ENCODE measurements at regions not wholly inside any gene's neighbourhood (a gene's known extent, or its start where the extent isn't known, plus 50 kb on each side); places are given as distances from the start of the nearest gene placed in this dataset.

DNA sequence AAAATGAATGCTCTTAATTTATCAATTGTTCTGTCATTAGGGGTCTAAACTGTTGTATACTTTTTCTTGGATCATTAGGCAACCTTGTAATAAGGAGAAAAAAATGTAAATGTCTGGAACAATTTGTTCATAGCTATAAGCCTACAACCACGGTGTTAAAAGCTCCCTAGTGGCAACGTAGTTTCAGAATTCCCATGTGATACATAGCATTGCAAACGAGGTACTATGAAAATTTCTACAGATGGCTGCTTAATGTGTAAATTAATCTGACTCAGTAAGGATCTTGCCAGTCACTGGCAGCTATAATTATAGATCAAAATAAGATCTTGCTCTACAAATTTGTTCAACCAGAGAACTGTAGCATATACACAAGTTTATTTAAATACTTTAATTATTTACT lies 304.1 kb upstream of the ADGRL4 start:
- ChIA-PET POLR2A (no interaction called here), CTCF (no interaction called here)
- no peak for DNase-seq
- no peaks in the 10 kb centered on the region for H3K36me3 Mint-ChIP-seq (ENCODE audit: low read depth)
- no peak overlapping the region for H3K27ac Mint-ChIP-seq
- H3K9me3 Mint-ChIP-seq = peaks cover 4% of the 10 kb centered on the region
- no peaks in the 10 kb centered on the region for H3K4me1 Mint-ChIP-seq
- no peaks in the 10 kb centered on the region for H3K27me3 Mint-ChIP-seq
- H3K4me3 Mint-ChIP-seq = no peak overlapping the region

DNA sequence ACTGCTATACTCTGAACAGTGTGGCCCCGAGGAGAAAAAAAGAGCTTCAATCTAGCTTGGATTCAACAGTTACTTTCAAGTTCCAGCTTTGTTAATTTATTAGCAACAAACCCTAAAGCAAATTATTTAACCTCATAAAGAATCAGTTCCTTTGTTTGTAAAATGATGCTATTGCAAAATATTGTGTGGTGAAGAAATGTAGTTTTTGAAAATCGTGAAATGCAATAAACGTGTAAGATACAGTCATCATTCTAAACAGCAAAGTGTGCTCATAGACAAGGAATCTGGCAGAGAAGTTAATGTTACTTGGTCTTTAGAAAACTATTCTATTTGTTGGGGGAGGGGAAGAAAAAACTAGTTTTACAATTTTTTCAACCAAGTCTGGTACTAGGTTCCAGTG lies 297.6 kb upstream of the ADGRL4 start:
- Mint-ChIP-seq H3K36me3 (ENCODE audit: low read depth) (no peaks in the 10 kb centered on the region), H3K27me3 (no peaks in the 10 kb centered on the region), H3K4me1 (no peaks in the 10 kb centered on the region), H3K27ac (no peak overlapping the region), H3K9me3 (no peaks in the 10 kb centered on the region), H3K4me3 (no peak overlapping the region)
- ChIA-PET CTCF (no interaction called here), POLR2A (no interaction called here)
- DNase-seq = no peak

DNA sequence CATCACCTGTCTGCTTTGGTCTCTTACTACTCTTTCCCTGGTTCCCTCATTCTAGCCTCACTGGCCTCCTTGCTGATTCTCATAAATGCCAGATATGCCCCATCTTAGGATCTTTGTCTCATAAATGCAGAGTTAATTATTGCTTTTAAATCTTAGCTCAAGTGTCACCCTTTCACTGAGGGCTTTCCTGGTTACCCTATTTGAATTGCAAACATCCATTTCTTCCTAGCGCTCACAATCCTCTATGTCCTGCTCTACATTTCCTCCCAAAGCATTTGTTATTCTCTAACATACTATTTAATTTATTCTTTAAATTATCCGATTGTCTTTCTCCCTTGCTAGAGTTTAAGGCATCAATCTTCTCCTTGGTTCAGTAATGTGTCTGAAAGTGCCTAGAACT lies 296.5 kb upstream of the ADGRL4 start:
- no peak overlapping the region for H3K27ac Mint-ChIP-seq
- POLR2A ChIA-PET = no interaction called here

GRCh38 chr1:79302380-79302930 lies 295.9 kb upstream of the ADGRL4 start:
- DNase-seq = no peak
- Mint-ChIP-seq H3K9me3 (no peaks in the 10 kb centered on the region), H3K27me3 (no peaks in the 10 kb centered on the region), H3K27ac (no peak overlapping the region), H3K4me3 (no peak overlapping the region), H3K4me1 (no peaks in the 10 kb centered on the region), H3K36me3 (ENCODE audit: low read depth) (no peaks in the 10 kb centered on the region)
- ChIA-PET POLR2A (no interaction called here), CTCF (no interaction called here)

More for the DNA sequence above, 296.5 kb upstream of the ADGRL4 start:
- Mint-ChIP-seq H3K4me3 (no peak overlapping the region), H3K9me3 (no peaks in the 10 kb centered on the region), H3K4me1 (no peaks in the 10 kb centered on the region), H3K36me3 (ENCODE audit: low read depth) (no peaks in the 10 kb centered on the region), H3K27me3 (no peaks in the 10 kb centered on the region)
- CTCF ChIA-PET = no interaction called here
- DNase-seq = no peak

DNA sequence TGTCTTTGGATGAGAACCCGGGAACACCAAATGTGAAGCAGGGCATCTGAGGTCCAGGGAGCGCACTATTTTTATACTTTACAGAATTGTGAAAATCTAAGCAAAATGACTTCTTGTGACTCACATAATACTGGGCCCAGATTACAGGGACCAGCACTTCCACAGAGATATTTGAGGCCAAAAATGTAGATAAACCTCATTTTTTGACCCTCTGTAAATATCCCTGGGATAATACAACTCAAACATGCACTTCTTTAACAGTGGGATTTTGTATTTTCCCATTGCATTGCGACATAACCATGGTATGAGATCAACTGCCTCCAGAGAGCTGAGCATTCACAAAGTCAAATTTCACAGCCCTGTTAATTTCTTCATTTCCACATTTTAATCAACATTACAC lies 289.4 kb upstream of the ADGRL4 start:
- no peaks in the 10 kb centered on the region for H3K36me3 Mint-ChIP-seq (ENCODE audit: low read depth)
- no peak overlapping the region for H3K27ac Mint-ChIP-seq
- ChIA-PET POLR2A (no interaction called here), CTCF (interaction anchor here (1.7 kb wide), 1 partner anchor 14 kb away, joined by 4 read pairs; no protein-coding TSS in a partner anchor)
- no peak for DNase-seq
- H3K4me1 Mint-ChIP-seq = no peaks in the 10 kb centered on the region
- no peak overlapping the region for H3K4me3 Mint-ChIP-seq
- no peaks in the 10 kb centered on the region for H3K27me3 Mint-ChIP-seq
- H3K9me3 Mint-ChIP-seq = no peaks in the 10 kb centered on the region

GRCh38 chr1:79293611-79294010 lies 287.1 kb upstream of the ADGRL4 start:
- H3K27ac Mint-ChIP-seq = no peak overlapping the region
- DNase-seq = no peak
- CTCF ChIA-PET = no interaction called here
- no peak overlapping the region for H3K4me3 Mint-ChIP-seq
- no peaks in the 10 kb centered on the region for H3K9me3 Mint-ChIP-seq
- no peaks in the 10 kb centered on the region for H3K4me1 Mint-ChIP-seq
- H3K27me3 Mint-ChIP-seq = no peaks in the 10 kb centered on the region
- H3K36me3 Mint-ChIP-seq (ENCODE audit: low read depth) = no peaks in the 10 kb centered on the region
- POLR2A ChIA-PET = no interaction called here

GRCh38 chr1:79290927-79291474 lies 284.5 kb upstream of the ADGRL4 start:
- CTCF ChIA-PET = no interaction called here
- Mint-ChIP-seq H3K36me3 (ENCODE audit: low read depth) (no peaks in the 10 kb centered on the region), H3K27ac (no peak overlapping the region), H3K4me3 (no peak overlapping the region), H3K9me3 (no peaks in the 10 kb centered on the region), H3K4me1 (no peaks in the 10 kb centered on the region), H3K27me3 (no peaks in the 10 kb centered on the region)
- POLR2A ChIA-PET = no interaction called here
- DNase-seq = no peak

- Mint-ChIP-seq H3K4me1 (no peaks in the 10 kb centered on the region), H3K36me3 (ENCODE audit: low read depth) (no peaks in the 10 kb centered on the region), H3K27me3 (no peaks in the 10 kb centered on the region), H3K27ac (no peak overlapping the region), H3K9me3 (no peaks in the 10 kb centered on the region), H3K4me3 (no peak overlapping the region)
- no peak for DNase-seq
- CTCF ChIA-PET = no interaction called here
- POLR2A ChIA-PET = no interaction called here
Measured at GRCh38 chr1:79287982-79288381, 281.5 kb upstream of the ADGRL4 start.

DNA sequence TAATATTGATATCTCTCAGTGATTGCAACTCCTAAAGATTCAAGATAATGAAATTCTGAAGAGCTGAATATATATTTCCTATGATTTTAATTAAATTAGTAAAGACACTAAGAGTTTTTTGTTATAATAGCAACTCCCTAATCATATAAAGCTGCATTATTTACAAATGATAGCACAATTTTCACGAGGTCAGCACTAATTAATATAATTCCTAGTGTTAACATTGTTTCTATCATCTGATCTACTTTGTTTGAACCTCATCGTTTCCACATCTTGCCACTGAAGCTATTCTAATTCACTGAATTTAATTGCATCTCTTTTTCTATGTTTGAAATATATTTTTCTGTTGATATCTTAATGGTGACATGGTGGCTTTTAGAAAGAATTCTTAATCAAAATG lies 279.1 kb upstream of the ADGRL4 start:
- Mint-ChIP-seq H3K4me1 (no peaks in the 10 kb centered on the region), H3K27ac (no peak overlapping the region), H3K4me3 (no peak overlapping the region), H3K36me3 (ENCODE audit: low read depth) (no peaks in the 10 kb centered on the region), H3K27me3 (no peaks in the 10 kb centered on the region), H3K9me3 (no peaks in the 10 kb centered on the region)
- DNase-seq = no peak
- ChIA-PET CTCF (interaction anchor here (0.6 kb wide), 1 partner anchor 1961 kb away, joined by 4 read pairs; no protein-coding TSS in a partner anchor), POLR2A (no interaction called here)

GRCh38 chr1:79283451-79283850 lies 276.9 kb upstream of the ADGRL4 start:
- Mint-ChIP-seq H3K4me1 (no peaks in the 10 kb centered on the region), H3K27ac (no peak overlapping the region), H3K36me3 (ENCODE audit: low read depth) (no peaks in the 10 kb centered on the region), H3K4me3 (no peak overlapping the region), H3K9me3 (no peaks in the 10 kb centered on the region), H3K27me3 (no peaks in the 10 kb centered on the region)
- ChIA-PET CTCF (no interaction called here), POLR2A (no interaction called here)
- DNase-seq = no peak

DNA sequence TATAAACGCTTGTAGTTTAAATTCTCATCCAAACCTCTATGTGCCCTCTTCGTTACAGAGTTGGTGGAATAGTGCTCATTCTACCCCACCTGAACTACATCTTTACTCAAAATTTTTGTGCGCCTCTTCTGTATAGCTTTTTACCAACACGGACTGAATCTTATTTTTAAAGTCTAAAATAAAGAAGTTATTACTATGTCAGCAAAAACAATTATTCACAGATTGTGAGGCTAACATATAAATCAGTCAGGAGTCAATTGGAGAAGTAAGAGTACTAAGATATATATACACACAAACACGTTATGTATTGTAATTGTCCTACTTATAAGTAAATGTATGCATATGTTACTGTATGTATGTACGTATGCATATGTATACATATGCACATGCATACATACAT lies 274.9 kb upstream of the ADGRL4 start:
- no peak overlapping the region for H3K27ac Mint-ChIP-seq
- CTCF ChIA-PET = no interaction called here
- POLR2A ChIA-PET = no interaction called here

DNA sequence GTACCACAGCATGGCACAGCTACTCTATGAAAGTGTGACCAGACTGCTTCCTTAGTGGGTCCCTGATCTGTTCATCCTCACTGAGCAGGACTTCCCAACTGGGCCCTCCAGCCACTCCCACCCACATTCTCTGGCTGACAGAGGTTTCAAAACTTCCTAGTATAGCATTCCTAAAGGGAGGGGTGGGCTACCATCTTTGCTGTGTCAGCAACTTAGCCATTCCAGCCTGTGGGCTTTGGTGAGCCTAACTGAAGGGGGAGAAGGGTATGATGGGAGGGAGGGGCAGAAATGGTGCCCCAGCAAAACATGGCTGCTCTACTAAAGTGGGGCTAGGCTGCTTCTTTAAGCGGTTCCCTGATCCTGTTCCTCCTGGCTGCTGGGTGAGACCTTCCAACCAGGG lies 265.2 kb upstream of the ADGRL4 start:
- ChIA-PET POLR2A (no interaction called here), CTCF (no interaction called here)
- Mint-ChIP-seq H3K27ac (no peak overlapping the region), H3K4me3 (no peak overlapping the region), H3K36me3 (ENCODE audit: low read depth) (no peaks in the 10 kb centered on the region), H3K9me3 (peaks cover 7% of the 10 kb centered on the region), H3K4me1 (no peaks in the 10 kb centered on the region), H3K27me3 (no peaks in the 10 kb centered on the region)
- DNase-seq = no peak

More for the DNA sequence above, 274.9 kb upstream of the ADGRL4 start:
- no peak overlapping the region for H3K4me3 Mint-ChIP-seq
- no peaks in the 10 kb centered on the region for H3K27me3 Mint-ChIP-seq
- H3K9me3 Mint-ChIP-seq = no peaks in the 10 kb centered on the region
- no peaks in the 10 kb centered on the region for H3K4me1 Mint-ChIP-seq
- no peak for DNase-seq
- H3K36me3 Mint-ChIP-seq (ENCODE audit: low read depth) = no peaks in the 10 kb centered on the region

GRCh38 chr1:79264975-79265818 lies 258.7 kb upstream of the ADGRL4 start:
- ChIA-PET POLR2A (no interaction called here), CTCF (no interaction called here)
- no peaks in the 10 kb centered on the region for H3K9me3 Mint-ChIP-seq
- no peaks in the 10 kb centered on the region for H3K27me3 Mint-ChIP-seq
- H3K4me3 Mint-ChIP-seq = no peak overlapping the region
- H3K36me3 Mint-ChIP-seq (ENCODE audit: low read depth) = no peaks in the 10 kb centered on the region
- H3K4me1 Mint-ChIP-seq = no peaks in the 10 kb centered on the region
- no peak for DNase-seq
- no peak overlapping the region for H3K27ac Mint-ChIP-seq

GRCh38 chr1:79264285-79264684 lies 257.8 kb upstream of the ADGRL4 start:
- Mint-ChIP-seq H3K36me3 (ENCODE audit: low read depth) (no peaks in the 10 kb centered on the region), H3K27me3 (no peaks in the 10 kb centered on the region), H3K9me3 (no peaks in the 10 kb centered on the region), H3K27ac (no peak overlapping the region), H3K4me1 (no peaks in the 10 kb centered on the region), H3K4me3 (no peak overlapping the region)
- POLR2A ChIA-PET = no interaction called here
- CTCF ChIA-PET = no interaction called here
- no peak for DNase-seq
